Amniotic epithelial cell (primary cell): ENCODE measurements at regions not wholly inside any gene's neighbourhood (a gene's known extent, or its start where the extent isn't known, plus 50 kb on each side); places are given as distances from the start of the nearest gene placed in this dataset.

Experiments used
- DNase-seq: peaks from one replicate; pipeline ENCODE4 v3.0.0-alpha.2; 2010; ENCODE audit warnings: low read depth

GRCh38 chr2:62302631-62303435 is 106.9 kb downstream of the B3GNT2 start:
- DNase-seq = no peak

- DNase-seq = no peak
Observed at GRCh38 chr2:62300925-62301324, 105.0 kb downstream of the B3GNT2 start.

- peak; percentile 48 for DNase-seq
Observed at GRCh38 chr2:62297624-62298010, 101.7 kb downstream of the B3GNT2 start.

- DNase-seq = no peak
Observed at GRCh38 chr2:62296832-62297623, 101.1 kb downstream of the B3GNT2 start.

- DNase-seq = no peak
Observed at GRCh38 chr2:62296034-62296831, 100.3 kb downstream of the B3GNT2 start.

GRCh38 chr2:62293490-62294271 is 97.8 kb downstream of the B3GNT2 start:
- peak; percentile 49 for DNase-seq

GRCh38 chr2:62293151-62293489 is 97.2 kb downstream of the B3GNT2 start:
- DNase-seq = no peak

- peak; percentile 45 for DNase-seq
Observed at GRCh38 chr2:62292190-62292589, 96.3 kb downstream of the B3GNT2 start.

- DNase-seq = no peak
Observed at GRCh38 chr2:62291517-62292137, 95.7 kb downstream of the B3GNT2 start.

GRCh38 chr2:62291052-62291451 is 95.1 kb downstream of the B3GNT2 start:
- no peak for DNase-seq

GRCh38 chr2:62287899-62288880 is 92.3 kb downstream of the B3GNT2 start:
- peak; percentile 51 for DNase-seq

GRCh38 chr2:62287282-62287681 is 91.4 kb downstream of the B3GNT2 start:
- DNase-seq = no peak

- no peak for DNase-seq
Observed at GRCh38 chr2:62286089-62286785, 90.3 kb downstream of the B3GNT2 start.

- DNase-seq = no peak
Observed at GRCh38 chr2:62284980-62285379, 89.1 kb downstream of the B3GNT2 start.

- DNase-seq = no peak
Observed at GRCh38 chr2:62284471-62284870, 88.6 kb downstream of the B3GNT2 start.

GRCh38 chr2:62283147-62283546 is 87.2 kb downstream of the B3GNT2 start:
- DNase-seq = no peak

- peak; percentile 35 for DNase-seq
Observed at GRCh38 chr2:62281663-62282062, 85.7 kb downstream of the B3GNT2 start.

GRCh38 chr2:62277688-62278087 is 81.8 kb downstream of the B3GNT2 start:
- DNase-seq = no peak
